ENCODE measurements at regions not wholly inside any gene's neighbourhood (a gene's known extent, or its start where the extent isn't known, plus 50 kb on each side); places are given as distances from the start of the nearest gene placed in this dataset.

DNA sequence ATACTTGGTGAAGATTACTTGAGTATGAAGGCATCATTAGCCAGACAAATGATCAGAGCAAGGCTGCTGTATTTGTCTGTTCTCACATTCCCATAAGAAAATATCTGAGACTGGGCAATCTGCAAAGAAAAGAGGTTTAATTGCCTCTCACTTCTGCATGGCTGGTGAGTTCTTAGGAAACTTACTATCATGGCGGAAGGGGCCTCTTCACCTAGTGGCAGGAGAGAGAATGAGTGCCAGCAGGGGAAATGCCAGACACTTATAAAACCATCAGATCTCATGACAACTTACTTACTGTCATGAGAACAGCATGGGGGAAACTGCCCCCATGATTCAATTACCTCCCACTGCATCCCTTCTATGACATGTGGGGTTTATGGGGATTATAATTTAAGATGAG lies 452.3 kb downstream of the GALR1 start:
- Histone ChIP-seq H3K9me3 (no peaks in the 10 kb centered on the region), H3K27ac (no peak overlapping the region), H3K36me3 (no peaks in the 10 kb centered on the region), H3K4me1 (no peaks in the 10 kb centered on the region), H3K4me3 (no peak overlapping the region), H3K27me3 (no peaks in the 10 kb centered on the region)
- DNase-seq = no peak
- TF ChIP-seq, protein P1, sequence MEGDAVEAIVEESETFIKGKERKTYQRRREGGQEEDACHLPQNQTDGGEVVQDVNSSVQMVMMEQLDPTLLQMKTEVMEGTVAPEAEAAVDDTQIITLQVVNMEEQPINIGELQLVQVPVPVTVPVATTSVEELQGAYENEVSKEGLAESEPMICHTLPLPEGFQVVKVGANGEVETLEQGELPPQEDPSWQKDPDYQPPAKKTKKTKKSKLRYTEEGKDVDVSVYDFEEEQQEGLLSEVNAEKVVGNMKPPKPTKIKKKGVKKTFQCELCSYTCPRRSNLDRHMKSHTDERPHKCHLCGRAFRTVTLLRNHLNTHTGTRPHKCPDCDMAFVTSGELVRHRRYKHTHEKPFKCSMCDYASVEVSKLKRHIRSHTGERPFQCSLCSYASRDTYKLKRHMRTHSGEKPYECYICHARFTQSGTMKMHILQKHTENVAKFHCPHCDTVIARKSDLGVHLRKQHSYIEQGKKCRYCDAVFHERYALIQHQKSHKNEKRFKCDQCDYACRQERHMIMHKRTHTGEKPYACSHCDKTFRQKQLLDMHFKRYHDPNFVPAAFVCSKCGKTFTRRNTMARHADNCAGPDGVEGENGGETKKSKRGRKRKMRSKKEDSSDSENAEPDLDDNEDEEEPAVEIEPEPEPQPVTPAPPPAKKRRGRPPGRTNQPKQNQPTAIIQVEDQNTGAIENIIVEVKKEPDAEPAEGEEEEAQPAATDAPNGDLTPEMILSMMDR (IDR thresholded peaks at IDR 0.05) = no peak
- intact Hi-C loops (cut with DNase I; ENCODE audit: low total_unique reads) = no loop called here

DNA sequence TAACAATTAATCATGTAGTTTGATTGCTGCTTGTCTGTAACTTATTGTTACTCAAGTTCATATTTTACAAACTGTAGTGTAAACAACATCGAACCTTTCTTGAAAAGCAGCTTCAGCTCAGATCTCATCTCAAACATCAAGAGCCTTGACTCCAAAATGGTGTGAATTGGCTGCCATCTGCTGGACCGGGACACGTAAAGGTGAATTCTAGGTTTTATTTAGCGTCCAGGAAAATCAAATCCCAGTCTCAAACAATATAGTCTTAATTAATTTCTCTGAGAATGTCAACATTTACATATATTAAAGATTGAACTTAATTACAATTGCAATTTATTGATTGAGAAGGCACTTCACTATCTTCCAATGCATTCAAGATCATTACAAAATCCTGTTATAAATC lies 453.0 kb downstream of the GALR1 start:
- TF ChIP-seq, protein P1 (IDR thresholded peaks at IDR 0.05) = no peak
- DNase-seq = no peak
- Histone ChIP-seq H3K27ac (no peak overlapping the region), H3K36me3 (no peaks in the 10 kb centered on the region), H3K9me3 (no peaks in the 10 kb centered on the region), H3K4me3 (no peak overlapping the region), H3K27me3 (no peaks in the 10 kb centered on the region), H3K4me1 (no peaks in the 10 kb centered on the region)
- intact Hi-C loops (cut with DNase I; ENCODE audit: low total_unique reads) = no loop called here

DNA sequence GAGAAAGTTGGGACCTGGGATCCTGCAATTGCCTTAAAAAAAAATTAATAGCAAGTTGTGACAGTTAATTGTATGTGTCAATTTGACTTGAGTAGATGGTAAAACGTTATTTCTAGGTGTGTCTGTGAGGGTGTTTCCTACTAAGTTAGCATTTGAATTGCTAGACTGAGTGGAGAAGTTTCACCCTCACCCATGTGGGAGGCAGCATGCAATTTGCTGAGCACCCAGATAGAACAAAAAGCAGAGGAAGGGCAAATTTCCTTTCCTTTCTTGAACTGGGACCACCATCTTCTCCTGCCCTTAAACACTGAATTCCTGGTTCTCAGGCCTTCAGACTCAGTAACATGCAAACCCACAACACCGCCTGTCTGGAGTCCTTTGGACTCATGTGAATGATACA lies 455.7 kb downstream of the GALR1 start:
- Histone ChIP-seq H3K4me3 (no peak overlapping the region), H3K36me3 (no peaks in the 10 kb centered on the region), H3K27me3 (no peaks in the 10 kb centered on the region), H3K9me3 (no peaks in the 10 kb centered on the region), H3K4me1 (no peaks in the 10 kb centered on the region), H3K27ac (no peak overlapping the region)
- intact Hi-C loops (cut with DNase I; ENCODE audit: low total_unique reads) = no loop called here
- DNase-seq = no peak
- TF ChIP-seq, protein P1 (IDR thresholded peaks at IDR 0.05) = no peak

DNA sequence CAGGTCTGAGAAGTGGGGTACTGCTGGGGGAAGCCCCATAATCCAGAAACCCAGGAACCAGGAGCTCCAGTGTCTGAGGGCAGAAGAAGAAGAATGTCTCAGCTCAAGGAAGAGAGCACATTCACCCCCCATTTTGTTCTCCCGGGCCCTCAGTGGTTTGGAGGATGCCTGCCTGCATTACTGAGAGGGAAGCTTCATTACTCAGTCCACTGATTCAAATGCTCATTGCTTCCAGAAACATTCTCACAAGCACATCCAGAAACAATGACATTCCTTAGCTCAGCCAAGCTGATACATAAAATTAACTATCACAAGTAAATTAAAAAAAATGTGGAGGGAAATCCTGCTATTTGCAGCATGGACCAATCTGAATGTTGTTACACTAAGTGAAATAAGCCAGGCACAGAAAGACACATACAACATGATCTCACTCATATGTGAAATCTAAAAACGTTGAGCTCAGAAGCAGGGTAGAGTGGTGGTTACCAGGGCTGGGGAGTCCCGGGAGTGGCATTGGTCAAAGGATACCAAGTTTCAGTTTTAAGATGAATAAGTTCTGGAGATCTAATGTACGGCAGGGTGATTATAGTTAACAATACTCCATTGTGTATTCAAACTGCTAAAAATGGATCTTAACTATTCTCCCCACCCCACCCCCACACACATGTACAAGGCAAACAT lies 459.3 kb downstream of the GALR1 start:
- TF ChIP-seq, protein P1 (IDR thresholded peaks at IDR 0.05) = no peak
- intact Hi-C loops (cut with DNase I; ENCODE audit: low total_unique reads) = no loop called here

DNA sequence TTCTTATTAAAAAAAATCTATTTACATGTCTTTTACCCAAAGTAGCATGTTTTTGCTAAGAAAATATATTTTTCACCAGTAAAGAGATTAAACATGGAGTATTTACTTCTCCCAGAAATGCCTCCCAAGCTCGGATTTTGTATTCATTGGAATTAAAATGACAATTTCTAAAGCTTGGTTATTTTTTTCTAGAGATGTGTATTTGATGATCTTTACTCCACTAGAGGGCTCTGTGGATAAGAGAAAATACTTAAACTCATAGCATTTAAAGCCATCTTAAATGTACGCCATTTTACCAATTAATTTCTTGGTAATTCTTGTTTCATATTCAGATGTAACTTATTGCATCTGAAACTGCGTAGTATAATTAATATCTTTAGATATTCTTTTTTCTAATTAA lies 461.4 kb downstream of the GALR1 start:
- DNase-seq = no peak
- Histone ChIP-seq H3K9me3 (no peaks in the 10 kb centered on the region), H3K27me3 (no peaks in the 10 kb centered on the region), H3K36me3 (no peaks in the 10 kb centered on the region), H3K4me3 (no peak overlapping the region), H3K4me1 (no peaks in the 10 kb centered on the region), H3K27ac (no peak overlapping the region)
- TF ChIP-seq, protein P1 (IDR thresholded peaks at IDR 0.05) = no peak
- intact Hi-C loops (cut with DNase I; ENCODE audit: low total_unique reads) = no loop called here

More for the DNA sequence above, 459.3 kb downstream of the GALR1 start:
- Histone ChIP-seq H3K4me3 (no peak overlapping the region), H3K27me3 (no peaks in the 10 kb centered on the region), H3K36me3 (no peaks in the 10 kb centered on the region), H3K27ac (no peak overlapping the region), H3K9me3 (no peaks in the 10 kb centered on the region), H3K4me1 (no peaks in the 10 kb centered on the region)
- DNase-seq = no peak

DNA sequence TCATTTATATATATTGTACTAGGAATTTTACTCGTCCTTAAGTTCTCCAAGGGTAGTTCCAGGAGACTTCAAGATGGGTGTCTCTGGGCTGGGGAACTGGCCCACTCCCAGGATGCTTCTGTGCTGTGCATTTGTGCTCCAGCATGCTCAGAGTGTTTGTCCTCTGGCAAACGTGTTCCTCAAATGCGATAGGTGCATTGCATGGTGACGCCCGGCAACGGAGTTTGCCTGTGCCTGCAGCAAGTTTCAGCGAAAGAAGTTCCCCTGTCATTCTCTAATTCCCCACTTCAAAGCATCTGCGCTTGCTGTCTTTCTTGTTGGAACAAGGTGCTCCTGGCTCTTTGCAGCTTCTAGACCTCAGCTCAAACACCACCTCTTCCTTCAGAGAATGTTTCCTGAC lies 465.1 kb downstream of the GALR1 start:
- Histone ChIP-seq H3K9me3 (no peaks in the 10 kb centered on the region), H3K27me3 (no peaks in the 10 kb centered on the region), H3K4me3 (no peak overlapping the region), H3K27ac (no peak overlapping the region), H3K36me3 (no peaks in the 10 kb centered on the region), H3K4me1 (no peaks in the 10 kb centered on the region)
- TF ChIP-seq, protein P1 (IDR thresholded peaks at IDR 0.05) = no peak
- DNase-seq = no peak
- intact Hi-C loops (cut with DNase I; ENCODE audit: low total_unique reads) = no loop called here
